NCI-H2107 treated with DMSO at 0.1 percent for 48 hours (cell line): ENCODE measurements at regions not wholly inside any gene's neighbourhood (a gene's known extent, or its start where the extent isn't known, plus 50 kb on each side); places are given as distances from the start of the nearest gene placed in this dataset.
"Not testable (repeated sequence)": the region's sequence is repeated elsewhere in the genome, so short reads cannot be mapped to it uniquely, and the experiment has no call there.

Source experiments
- DNase-seq: peaks from one replicate; lab custom pipeline; 2025; ENCODE audit not compliant: unreplicated experiment; lab: John Stamatoyannopoulos, UW

GRCh38 chr3:144873066-144873465 lies 901.4 kb downstream of the DIPK2A start:
- no peak for DNase-seq

GRCh38 chr3:144875211-144875610 lies 903.6 kb downstream of the DIPK2A start:
- no peak for DNase-seq

- DNase-seq: no peak
Measured at GRCh38 chr3:144877356-144877755, 905.7 kb downstream of the DIPK2A start.

GRCh38 chr3:144879701-144880100 lies 908.1 kb downstream of the DIPK2A start:
- no peak for DNase-seq

GRCh38 chr3:144893980-144894379 lies 922.4 kb downstream of the DIPK2A start:
- no peak for DNase-seq

- no peak for DNase-seq
Measured at GRCh38 chr3:144894576-144894975, 923.0 kb downstream of the DIPK2A start.

GRCh38 chr3:144900366-144900765 lies 928.7 kb downstream of the DIPK2A start:
- DNase-seq: no peak

- DNase-seq: not testable (repeated sequence)
Measured at GRCh38 chr3:144907581-144907980, 936.0 kb downstream of the DIPK2A start.

GRCh38 chr3:144912968-144913367 lies 941.3 kb downstream of the DIPK2A start:
- DNase-seq: no peak

- DNase-seq: no peak
Measured at GRCh38 chr3:144915202-144915601, 943.6 kb downstream of the DIPK2A start.

GRCh38 chr3:144921710-144922109 lies 950.1 kb downstream of the DIPK2A start:
- no peak for DNase-seq

- no peak for DNase-seq
Measured at GRCh38 chr3:144923046-144923775, 951.6 kb downstream of the DIPK2A start.

GRCh38 chr3:144930431-144930830 lies 958.8 kb downstream of the DIPK2A start:
- DNase-seq: no peak

GRCh38 chr3:144931590-144931989 lies 960.0 kb downstream of the DIPK2A start:
- no peak for DNase-seq

- DNase-seq: no peak
Measured at GRCh38 chr3:144942093-144942837, 970.6 kb downstream of the DIPK2A start.

GRCh38 chr3:144942838-144943197 lies 971.2 kb downstream of the DIPK2A start:
- no peak for DNase-seq

GRCh38 chr3:144947895-144948294 lies 976.3 kb downstream of the DIPK2A start:
- no peak for DNase-seq

GRCh38 chr3:144948711-144949110 lies 977.1 kb downstream of the DIPK2A start:
- DNase-seq: no peak

GRCh38 chr3:144953959-144954358 lies 982.3 kb downstream of the DIPK2A start:
- DNase-seq: no peak

- no peak for DNase-seq
Measured at GRCh38 chr3:144957398-144958101, 985.9 kb downstream of the DIPK2A start.

GRCh38 chr3:144963810-144964209 lies 992.2 kb downstream of the DIPK2A start:
- DNase-seq: no peak

- DNase-seq: no peak
Measured at GRCh38 chr3:144966560-144966959, 994.9 kb downstream of the DIPK2A start.
